NCI-H82 (cell line): ENCODE measurements at regions not wholly inside any gene's neighbourhood (a gene's known extent, or its start where the extent isn't known, plus 50 kb on each side); places are given as distances from the start of the nearest gene placed in this dataset.

Source experiments
- DNase-seq: peaks from one replicate; lab custom pipeline; 2025; lab: John Stamatoyannopoulos, UW

DNA sequence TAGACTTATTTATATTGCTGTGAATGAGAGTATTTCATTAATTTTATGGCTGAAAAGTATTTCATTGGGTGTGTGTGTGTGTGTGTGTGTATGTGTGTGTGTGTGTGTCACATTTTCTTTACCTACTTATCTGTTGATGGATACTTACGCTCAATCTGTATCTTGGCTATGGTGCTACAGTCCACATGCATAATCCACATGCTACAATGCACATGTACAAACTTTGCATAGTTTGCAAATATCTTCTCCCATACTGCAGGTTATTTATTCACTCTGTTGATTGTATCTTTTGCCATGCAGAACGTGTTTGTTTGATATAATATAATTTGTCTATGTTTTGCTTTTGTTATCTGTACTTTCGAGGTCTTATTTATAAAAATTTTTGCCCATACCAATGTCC is 167.8 kb downstream of the RAB28 start:
- DNase-seq = no peak

DNA sequence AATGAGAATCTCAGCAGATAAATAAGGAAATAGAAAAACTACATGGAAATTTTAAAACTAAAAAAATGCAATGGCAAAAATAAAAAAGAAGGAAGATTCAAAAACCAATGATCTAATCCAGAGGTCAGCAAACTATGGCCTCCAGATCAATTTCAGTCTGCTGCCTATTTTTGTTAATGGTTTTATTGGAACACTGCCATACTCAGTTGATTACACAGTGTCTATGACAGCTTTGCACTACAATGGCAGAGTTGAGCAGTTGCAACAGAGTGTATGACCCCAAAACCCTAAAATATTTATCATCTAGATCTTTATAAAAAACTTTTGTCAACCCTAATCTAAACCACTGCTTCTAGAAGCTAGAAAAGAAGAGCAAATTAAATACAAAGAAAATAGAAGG is 170.3 kb downstream of the RAB28 start:
- DNase-seq = no peak

DNA sequence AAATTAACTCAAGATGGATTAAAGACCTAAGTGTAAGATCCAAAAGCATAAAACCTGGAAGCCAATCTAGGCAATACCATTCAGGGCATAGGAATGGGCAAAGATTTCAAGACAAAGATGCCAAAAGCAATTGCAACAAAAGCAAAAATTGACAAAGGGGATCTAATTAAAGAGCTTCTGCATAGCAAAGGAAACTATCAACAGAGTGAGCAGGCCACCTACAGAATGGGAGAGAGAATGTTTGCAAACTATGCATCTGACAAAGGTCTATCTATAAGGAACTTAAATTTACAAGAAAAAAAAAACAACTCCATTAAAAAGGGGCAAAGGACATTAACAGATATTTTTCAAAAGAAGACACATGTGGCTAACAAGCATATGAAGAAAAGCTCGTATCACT is 171.9 kb downstream of the RAB28 start:
- DNase-seq = no peak

DNA sequence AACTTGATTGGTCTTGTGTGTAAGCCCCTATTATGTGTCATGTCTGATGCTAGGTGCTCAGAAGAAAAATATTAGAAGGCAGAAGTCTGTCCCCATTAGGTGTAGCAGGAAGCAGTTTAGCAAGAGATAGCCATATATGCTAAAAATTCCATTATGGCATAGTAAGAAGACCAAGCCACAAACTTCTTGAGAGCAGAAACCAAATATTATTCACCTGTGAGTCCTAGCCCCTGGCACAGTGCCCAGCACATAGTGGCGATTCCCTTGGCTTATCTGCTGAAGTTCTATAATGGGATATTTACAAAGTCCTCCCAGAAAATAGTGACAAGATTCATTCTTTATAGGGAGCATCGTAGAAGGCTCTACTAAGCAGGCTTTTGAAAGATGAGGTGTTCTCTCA is 174.4 kb downstream of the RAB28 start:
- DNase-seq = no peak

DNA sequence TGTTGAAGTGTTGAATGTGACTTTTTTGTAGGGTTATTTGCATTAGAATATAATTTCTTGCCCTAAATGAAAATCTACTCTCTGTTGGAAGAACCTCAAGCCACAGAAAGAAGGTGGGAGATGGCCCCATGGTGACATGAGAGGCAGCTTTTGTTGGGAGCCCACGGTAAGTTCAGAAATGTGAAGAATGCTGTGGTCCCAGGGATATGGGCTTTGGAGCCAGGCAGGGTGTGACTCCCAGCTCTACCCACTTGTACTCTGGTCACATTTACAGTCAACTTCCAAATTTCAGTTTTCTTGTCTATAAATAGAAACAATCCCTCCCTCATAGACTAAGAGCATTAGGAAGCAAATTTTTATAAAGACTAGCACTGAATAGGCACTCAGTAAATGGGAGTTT is 177.8 kb downstream of the RAB28 start:
- DNase-seq = no peak

DNA sequence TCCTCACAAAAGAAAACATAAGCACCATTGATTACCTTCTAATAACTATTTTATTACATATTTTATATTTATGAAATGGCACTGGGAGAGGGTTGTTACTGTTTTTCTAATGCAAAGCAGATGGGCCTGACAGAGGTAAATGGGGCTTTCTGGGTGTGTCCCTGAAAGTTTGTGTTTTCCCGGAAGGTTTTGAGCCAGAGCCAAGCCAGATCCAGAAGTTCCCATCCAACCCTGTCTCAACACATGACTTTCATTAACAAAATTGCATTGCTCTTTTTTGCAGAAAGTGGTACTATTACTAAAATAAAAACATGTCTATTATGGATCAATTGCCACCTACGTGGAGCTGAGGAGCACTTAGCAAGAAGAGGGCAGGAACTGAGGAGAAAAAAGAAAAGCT is 181.3 kb downstream of the RAB28 start:
- no peak for DNase-seq

DNA sequence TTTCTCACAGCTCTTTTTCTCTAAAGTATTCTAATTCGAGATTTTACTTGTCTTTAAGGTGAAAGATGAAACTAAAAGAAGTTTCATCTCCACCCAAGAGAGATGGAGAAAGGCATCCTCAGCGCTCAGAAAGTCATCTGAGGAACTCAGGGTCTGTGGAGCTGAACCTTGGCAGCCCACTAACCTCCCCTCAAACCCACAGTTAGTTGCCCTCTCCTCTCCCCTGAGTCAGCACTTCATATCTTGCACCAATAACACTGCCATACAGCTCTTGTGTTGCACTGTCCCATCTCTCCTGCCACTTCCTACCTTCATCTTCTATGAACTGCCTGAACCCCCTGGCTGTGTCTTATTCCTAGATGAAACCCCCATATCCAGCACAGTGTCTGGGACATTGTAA is 184.8 kb downstream of the RAB28 start:
- no peak for DNase-seq

DNA sequence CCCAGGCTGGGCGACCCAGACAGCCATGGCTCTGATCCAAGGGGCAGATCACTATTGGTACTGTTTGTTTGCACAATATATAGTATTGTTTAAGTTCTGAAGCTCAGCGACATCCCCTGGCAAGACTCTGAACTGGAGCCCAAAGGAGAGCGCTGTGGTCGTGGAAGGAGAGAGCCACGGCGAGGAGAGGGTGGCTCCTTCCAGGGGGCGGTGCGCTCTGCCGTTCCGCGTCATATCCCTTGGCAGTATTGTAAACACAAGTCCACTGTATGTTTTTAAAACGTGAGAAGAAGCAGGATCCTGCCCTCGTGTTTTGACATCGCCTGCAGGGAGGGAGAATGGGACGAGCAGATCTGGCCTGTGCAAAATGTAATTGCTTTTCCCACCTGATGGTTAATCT is 185.5 kb downstream of the RAB28 start:
- DNase-seq = no peak

DNA sequence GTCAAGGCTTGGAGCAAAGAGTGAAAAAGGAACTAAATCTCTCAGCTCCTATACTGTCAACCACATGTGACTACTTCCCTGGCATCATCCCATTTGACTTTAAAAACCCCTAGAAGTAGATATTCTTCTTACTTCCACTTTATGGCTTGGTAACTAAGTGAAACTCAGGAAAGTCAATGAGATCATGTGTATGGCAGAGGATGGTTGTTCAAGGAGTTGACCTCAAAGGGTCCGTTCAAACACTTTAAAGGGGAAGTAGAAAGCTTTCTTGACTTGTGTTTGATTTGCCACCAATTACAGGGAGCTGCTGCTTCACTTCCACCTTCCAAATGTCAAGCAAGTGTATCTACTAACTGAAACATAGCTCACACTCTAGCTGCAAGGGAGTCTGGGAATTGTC is 187.2 kb downstream of the RAB28 start:
- DNase-seq = no peak

DNA sequence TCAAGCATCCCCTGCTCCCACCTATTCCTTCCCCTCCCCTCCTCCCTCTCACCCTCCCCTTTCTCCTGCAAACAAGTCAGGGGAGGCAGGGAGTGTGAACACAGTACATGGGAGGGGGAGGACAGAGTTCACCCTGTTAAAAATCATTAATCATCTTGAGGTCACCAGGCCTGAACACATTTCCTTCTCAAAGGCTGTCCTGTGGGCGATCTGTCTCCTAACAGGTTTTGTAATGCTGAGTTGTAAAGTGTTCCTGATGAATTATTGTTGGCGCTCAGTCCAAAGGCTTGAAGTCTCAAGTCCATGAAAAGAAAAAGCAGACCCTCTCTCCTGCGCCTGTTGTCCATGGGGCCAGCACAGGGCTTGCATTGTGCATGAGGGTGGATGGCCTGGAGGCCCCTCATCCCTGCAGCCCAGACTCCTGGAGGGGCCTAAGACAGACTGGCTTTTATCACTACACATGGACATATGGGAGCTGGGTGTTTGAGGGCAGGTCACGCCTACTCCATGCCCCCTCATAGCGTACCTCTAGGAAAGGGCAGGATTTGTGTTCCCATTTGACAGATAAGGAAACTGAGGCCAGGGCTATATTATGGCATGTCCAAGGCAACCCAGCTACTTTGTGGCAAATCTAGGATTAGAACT is 189.1 kb downstream of the RAB28 start:
- DNase-seq = no peak

DNA sequence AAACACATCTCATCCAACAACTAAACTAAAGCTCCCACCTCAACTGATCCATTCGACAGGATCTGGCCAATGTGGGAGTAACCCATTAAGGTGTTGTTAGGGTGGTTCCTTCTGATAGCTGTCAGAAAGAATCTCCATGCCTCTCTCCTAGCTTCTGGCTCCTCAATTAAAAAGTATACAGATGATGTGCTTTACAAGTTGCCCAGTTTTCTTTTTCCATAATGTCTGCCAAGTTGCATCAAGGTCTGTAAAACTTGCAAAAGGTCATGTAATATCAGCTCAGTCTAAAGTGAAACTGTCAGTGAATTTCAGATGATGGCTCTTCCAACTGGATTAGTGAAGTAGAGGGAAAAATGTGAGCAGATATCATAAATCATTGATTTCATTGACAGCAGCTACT is 191.8 kb downstream of the RAB28 start:
- no peak for DNase-seq

DNA sequence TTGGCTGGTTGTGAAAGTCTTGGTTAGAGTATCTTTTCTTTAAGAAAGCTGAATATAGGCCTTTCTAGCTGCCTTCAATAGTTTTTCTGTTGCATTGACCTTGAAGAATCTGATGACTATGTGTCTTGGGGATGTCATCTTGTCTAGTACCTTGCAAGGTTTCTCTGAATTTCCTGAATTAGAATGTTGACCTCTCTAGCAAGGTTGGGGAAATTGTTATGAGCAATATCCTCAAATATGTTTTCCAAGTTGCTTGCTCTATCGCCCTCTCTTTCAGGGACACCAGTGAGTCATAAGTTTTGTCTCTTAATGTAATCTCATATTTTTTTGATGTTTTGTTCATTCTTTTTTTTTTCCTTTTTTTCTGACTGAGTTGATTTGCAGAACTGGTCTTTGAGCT is 194.7 kb downstream of the RAB28 start:
- DNase-seq = no peak

DNA sequence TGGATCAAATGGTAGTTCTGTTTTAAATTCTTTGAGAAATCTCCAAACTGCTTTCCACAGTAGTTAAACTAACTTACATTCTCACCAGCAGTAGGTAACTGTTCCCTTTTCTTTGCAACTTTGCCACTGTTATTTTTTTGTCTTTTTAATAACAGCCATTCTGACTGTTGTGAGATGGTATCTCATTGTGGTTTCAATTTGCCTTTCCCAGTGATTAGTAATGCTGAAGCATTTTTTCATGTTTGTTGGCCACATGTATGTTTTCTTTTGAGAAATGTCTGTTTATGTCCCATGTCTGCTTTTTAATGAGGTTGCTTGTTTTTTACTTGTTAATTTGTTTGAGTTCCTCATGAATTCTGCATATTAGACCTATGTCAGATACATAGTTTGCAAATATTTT is 198.8 kb downstream of the RAB28 start:
- DNase-seq = no peak

DNA sequence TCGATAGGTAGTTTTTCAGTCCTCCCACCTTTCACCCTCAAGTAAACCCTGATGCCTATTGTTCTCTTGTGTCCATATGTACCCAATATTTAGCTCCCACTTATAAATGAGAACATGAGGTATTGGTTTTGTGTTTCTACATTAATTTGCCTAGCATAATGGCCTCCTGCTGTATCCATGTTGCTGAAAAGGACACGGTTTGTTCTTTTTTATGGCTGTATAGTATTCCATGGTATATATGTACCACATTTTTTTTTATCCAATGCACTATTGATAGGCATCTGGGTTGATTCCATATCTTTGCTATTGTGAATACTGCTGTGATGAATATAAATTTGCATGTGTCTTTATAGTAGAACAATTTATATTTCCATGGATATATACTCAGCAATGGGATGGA is 199.2 kb downstream of the RAB28 start:
- DNase-seq = no peak

DNA sequence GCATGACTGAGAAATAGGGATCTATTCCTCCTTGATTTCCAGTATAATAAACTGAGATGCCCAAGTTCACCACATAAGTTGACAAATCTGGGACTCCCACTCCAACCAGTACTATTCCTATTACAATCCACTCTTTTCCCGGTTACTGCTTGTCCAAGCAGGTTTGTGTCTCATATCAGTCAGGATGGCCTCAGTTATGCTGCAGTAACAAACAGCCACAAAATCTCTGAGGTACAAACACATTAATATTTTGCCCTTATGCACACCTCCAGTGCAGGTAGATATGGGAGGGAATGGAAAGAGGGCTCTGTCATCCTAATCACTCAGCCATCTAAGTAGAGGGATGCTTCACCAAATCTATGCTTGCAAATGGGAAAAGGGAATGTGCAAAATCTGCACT is 207.8 kb downstream of the RAB28 start:
- DNase-seq = no peak

DNA sequence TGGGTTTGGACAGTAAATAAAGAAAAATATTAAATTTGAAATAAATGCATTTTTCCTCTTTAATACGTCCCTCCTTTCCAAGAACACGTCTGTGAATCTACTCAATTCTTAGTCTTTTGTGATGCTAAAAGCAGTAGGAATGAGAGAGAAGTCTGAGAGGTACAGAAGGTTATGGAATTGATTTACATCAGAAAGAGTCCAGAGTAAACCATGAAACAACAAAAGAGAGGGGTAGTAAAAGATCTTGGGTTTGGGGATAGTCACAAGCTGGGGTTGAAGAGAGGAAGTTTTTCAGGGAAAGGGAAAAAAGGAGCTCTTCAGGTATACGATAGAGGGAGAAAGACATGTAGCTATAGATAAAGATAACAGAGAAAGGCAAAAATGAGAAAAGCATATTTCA is 215.4 kb downstream of the RAB28 start:
- no peak for DNase-seq

DNA sequence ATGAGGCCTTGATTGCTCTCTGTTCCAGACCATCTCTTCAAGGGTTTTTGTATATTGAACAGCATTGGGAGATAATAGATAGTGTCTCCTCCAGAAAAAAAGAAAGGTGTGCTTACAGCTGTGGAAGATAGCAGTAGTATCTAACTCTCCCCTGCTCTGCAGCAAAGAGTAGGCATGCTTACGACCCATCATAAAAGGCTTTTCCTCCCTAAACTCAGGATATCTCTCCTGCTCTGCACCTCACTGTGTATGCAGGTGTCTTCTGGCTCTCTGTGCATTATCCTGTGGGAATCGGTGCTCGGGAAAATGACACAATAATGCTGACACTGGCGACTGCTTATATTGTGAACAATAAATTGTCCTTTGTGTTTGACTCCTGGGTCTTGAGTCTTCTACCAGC is 216.0 kb downstream of the RAB28 start:
- DNase-seq = no peak

DNA sequence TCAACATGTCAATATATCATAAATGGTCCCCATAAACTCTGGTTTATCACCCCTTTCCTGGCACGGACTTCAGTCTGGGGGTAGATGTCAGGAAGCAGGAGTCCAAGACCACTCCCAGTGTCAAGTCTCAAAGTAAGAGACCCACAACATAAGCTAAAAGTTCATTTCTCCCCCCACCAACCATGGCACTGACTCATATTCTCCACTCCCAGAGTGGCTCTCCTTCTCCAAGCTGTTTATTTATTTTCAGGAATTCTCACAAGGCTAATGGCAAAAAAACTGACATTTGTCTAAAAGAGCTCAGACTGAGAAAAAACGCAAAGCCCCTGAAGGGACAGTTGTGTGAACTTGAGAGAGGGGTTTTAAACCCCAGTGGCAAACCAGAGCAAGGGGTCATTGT is 217.0 kb downstream of the RAB28 start:
- DNase-seq = no peak

DNA sequence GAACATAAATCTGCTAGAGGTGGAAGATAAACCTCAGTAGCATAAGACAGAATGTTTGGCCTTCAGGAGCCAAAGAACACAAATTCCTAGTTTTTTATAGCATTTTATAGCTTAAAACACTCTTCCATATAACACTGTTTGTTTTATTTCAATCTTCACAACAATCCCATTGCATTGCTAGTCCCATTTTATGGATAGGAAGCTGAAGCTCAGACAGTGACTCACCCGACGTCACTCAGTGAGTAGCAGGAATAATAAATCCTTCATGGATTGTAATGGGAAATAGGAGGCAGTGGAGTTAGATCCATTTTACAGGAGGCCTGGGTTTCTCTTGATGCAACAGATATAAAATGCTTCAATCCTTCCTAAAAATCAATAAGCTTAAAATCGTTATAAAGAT is 217.5 kb downstream of the RAB28 start:
- DNase-seq = no peak

DNA sequence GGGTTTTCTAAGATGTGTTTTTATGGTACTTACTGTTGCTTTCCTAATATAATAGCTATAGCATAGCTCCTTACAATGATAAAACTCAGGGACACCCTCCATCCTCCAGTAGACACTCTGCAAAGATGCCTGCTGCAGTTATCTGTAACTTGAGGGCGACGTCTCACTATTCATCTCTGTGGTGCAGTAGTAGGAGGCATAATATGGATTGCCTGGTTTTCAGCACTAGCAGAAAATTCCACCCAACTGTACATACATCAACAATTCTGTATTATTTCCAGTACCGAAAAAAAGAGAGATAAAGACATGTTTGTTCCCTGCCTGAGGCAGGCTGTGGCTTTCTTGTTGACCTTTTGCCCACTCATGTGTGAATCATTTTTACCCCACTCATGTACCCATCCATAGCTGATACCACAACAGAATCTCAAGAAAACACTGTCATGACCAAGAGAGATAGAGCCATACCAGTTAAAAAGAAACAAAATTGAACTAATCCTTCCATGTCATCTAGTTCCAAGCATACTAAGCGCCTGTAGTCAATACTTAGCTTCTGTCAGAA is 220.1 kb downstream of the RAB28 start:
- DNase-seq = no peak

DNA sequence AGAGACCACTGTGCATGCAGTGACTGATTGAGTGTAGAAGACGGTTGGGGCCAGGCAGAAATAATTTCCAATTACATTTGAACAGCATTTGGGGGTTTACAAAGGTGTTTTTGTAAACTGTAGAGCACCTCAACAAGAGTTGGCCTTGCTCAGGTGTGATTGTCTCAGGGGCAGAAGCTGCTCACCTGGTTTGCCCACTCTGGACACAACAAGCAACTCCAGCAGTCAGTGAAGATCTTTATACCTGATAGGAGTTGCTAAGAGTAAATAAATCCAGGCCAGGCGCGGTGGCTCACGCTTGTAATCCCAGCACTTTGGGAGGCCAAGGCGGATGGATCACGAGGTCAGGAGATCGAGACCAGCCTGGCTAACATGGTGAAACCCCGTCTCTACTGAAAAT is 221.3 kb downstream of the RAB28 start:
- no peak for DNase-seq

DNA sequence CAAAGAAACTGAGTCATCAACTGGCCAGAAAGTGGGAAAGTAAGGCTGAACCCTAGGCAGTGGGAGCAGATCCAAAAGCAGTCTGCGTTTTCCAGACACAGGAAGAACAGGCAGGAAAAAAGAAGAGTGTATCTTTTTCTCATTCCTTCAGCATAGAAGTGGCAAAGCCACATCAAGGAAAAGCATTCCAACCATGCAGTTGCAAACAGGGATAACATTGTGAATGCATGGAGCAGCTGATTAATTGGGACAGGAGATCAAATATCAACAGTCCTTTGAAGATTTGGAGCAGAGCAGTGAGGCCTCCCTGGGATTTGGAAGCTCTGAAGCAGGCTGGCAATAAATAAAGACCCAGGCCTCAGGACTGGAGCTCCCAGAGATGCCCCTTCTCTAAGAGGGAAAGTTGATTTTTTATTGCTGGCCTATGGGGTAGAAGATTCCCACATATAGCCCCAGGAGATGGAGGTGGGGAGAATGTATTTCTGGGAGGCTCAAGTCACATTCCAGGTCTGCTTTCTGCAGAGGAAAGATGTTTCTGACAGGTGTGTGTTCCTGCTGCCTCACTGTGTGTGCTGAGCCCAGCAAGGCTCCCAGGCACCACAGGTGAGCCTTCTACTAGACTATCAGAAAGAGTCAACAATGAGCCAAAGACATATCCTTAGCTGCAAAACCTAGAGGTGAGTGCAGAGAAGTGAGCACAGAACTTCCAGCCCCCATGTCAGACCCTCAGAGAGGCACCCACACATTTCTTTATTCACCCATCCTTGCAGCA is 222.5 kb downstream of the RAB28 start:
- DNase-seq = no peak

DNA sequence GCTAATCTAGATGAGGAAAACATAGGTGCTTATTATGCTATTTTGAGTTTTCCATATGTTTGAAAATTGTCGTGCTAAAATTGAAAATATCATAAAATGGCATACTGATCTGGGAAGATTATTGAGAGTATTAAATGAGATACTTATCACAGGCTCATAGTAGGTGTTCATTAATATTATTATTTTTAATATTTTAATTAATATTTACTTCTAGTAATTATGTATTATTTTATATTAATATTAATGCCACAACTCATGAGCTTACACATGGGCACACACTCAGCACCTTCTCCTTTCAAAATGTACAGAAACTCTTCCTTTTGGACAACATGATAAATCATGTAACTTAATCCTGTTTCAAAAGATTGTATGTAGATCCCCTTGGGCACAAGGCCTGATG is 223.6 kb downstream of the RAB28 start:
- DNase-seq = no peak

DNA sequence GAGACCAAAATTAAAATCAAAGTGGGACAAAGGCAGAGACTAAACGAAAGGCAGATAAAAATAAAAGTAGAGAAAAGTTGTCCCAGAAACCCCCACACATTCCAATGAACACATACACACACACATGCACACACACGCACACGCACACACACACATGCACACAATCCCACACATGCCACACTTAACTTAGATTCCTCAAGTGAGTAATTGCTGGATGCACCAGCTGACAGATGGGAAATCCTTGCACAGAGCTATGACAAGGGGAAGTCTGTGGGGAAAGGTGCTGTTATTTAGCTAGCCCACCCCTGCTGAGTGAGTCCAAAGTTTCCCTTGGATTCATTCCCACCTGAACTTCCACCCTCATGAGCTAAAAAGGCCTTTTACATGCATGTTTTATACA is 233.9 kb downstream of the RAB28 start:
- no peak for DNase-seq
